Omental fat pad (tissue), 3 donors: ENCODE measurements at regions not wholly inside any gene's neighbourhood (a gene's known extent, or its start where the extent isn't known, plus 50 kb on each side); places are given as distances from the start of the nearest gene placed in this dataset.
"Not testable (repeated sequence)": the region's sequence is repeated elsewhere in the genome, so short reads cannot be mapped to it uniquely, and the experiment has no call there.

ENCODE experiments used
- ATAC-seq: fragments of 150-250 bp; one replicate; pipeline ENCODE4 v1.9.1; 2016; ENCODE audit warnings: mild to moderate bottlenecking, moderate library complexity; ENCODE audit not compliant: low FRiP score
- DNase-seq: peaks from one replicate; pipeline ENCODE4 v3.0.0-alpha.2; 2019; ENCODE audit warnings: low spot score
- CTCF ChIP-seq, 3 donors: fragments of 450-650 bp; IDR thresholded peaks; one replicate each; pipeline ENCODE4 v1.5.1; 2016 to 2017; ENCODE audit warnings: antibody characterized with exemption in 3 of 3, mild to moderate bottlenecking in 3 of 3, moderate library complexity in 2 of 3

DNA sequence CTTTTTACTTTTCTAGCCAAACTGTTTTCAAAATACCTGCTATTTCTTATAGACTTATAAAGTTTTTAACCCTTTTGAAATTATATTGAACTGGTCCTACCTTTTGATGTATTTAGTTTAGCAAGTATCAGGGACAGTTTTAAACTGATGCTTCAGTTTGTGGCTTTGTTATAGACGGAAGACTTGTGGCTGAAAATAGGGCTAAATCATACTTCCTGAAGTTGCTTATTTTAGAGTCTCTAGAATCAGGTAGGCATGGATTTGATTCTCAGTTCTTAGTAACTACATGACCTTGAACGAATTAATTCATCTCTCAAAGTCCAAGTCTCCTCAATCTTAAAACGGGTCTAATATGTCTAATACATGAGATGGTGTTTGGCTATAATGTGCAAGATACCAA lies 322.8 kb downstream of the RAP2B start:
- no peak for ATAC-seq
- no peak for TF ChIP-seq CTCF (IDR thresholded peaks at IDR 0.05)
- no peak for DNase-seq

DNA sequence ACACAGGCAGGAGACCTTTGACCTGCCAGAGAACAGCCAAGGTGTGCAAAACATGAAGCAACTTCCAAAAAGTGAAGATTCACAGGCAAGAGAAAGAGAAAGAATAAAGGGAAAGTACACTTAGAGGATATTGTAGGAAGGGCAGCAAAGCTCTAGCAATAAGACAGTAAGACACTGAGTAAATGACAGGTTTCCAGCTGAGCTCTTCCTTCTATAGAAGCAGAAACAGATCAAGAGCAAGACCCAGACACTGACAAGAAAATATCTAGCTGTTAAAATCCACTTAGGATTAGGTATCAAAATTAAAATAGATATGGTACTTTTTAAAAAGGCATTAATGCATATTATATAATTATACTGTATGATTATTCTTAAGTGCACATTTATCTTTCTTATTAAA lies 333.4 kb downstream of the RAP2B start:
- TF ChIP-seq CTCF (IDR thresholded peaks at IDR 0.05): no peak
- ATAC-seq (no peak), DNase-seq (no peak)

- DNase-seq: no peak
- no peak for TF ChIP-seq CTCF (IDR thresholded peaks at IDR 0.05)
- ATAC-seq: no peak
These were observed 340.7 kb downstream of the RAP2B start for GRCh38 chr3:153502682-153503081.

DNA sequence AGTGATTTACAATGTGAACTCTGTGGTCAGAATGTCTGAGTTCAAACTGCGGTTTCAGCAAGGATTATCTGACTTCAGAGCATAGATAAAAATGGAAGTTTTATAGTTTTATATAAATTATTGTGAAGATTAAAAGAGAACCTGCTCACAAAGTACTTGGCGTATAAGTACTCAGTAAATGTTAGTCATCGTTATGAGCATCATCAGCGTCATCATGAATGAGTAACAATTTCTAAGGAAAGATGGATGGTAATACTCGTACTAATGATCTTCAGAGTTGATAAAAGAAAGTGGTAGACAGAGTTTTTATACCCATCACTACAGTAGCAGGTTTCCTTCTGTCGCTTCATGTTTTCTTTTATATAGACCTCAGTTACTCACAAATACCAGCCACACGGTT lies 341.8 kb downstream of the RAP2B start:
- no peak for TF ChIP-seq CTCF (IDR thresholded peaks at IDR 0.05)
- ATAC-seq (no peak), DNase-seq (no peak)

- not testable (repeated sequence) for ATAC-seq, DNase-seq
These were observed 344.2 kb downstream of the RAP2B start for GRCh38 chr3:153506205-153506604.

GRCh38 chr3:153506686-153507085 lies 344.7 kb downstream of the RAP2B start:
- not testable (repeated sequence) for DNase-seq, ATAC-seq

DNA sequence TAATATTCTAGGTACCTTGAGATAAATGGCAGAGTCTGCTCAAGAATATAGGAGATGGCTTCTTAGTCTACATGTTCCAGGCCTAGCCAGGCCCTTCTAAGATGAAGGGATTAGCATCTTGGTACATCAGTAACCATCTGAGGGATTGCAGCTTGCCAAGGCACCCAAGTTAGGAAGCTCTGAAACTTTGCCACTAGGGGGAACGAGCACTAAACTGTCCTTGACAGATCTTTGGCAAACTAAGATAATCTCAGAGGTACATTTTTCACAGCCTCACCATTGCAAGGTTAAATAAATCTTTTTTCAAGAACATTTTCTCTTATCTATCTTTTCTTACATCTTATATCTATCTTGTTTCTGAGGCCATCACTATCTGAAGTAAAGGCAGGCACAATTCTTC lies 351.2 kb downstream of the RAP2B start:
- ATAC-seq (no peak), DNase-seq (no peak)
- TF ChIP-seq CTCF (IDR thresholded peaks at IDR 0.05): no peak

- DNase-seq (no peak), ATAC-seq (no peak)
- TF ChIP-seq CTCF (IDR thresholded peaks at IDR 0.05): no peak
These were observed 366.4 kb downstream of the RAP2B start for GRCh38 chr3:153528473-153528872.
